NCI-H460 (cell line): ENCODE measurements at regions not wholly inside any gene's neighbourhood (a gene's known extent, or its start where the extent isn't known, plus 50 kb on each side); places are given as distances from the start of the nearest gene placed in this dataset.

Source experiments
- DNase-seq: peaks from one replicate; pipeline ENCODE4 v3.0.0-alpha.2; 2016; ENCODE audit warnings: low read depth; ENCODE audit errors: extremely low read depth

DNA sequence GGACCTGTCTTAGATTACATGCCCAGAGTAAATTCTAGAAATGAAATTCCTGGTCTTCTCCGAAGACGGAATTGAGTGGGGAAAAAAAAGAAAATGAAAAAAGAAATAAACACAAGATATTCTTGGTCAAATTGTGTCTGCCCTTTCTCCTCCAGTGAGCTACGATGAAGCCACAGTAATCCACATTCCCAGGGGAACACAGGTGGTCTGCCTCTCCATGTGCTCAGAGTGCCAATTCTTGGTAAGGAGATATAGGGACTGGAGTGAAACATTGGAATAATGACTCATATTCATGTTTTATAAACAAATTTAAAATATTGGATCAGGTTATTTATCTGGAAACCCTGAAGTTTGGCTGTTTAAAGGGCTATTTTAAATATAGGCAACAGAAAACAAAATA, 54.2 kb upstream of the MGST2 start:
- no peak for DNase-seq

DNA sequence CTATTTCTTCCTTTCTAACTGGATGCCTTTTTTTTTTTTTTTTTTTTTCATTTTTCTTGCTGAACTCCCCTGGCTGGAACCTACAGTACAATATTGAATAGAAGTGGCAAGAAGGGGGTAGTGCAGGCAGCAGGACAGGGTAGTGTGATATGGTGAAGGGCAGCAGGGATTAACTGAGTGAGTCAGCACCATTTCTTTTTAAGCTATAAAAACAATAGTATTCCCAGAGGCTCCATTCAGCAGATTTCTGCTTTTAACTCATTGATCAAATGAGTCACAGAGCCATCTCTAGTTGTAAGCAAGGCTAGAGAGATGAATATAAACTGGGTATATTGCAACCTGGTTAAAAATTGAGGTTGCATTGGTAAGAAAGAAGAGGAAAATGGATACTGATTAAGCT, 53.6 kb upstream of the SETD7 start:
- no peak for DNase-seq

DNA sequence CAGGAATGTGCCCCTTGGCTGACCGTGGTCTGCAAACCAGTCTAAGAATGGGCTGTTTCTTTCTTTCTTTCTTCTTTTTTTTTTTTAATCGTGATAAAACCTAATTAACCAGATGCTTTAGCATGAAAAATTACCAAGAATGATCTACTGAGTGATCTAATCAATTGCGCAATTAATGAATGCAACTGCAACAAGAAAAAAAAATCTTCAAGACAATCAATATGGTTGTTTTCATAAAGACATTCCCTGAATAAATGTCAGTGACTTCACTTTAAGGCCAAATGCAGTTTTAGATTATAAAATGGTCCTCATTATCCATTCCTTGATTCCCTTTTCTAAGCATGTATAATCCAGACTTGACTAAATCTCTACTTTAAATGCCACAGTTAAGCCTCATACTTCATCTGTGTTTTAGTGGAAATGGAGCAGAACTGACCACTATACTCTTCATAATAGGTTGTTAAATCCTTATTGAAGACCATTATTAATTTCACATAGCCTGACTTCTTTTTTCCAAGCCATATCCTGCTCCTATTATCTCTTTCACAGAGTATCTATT, 51.6 kb upstream of the SETD7 start:
- no peak for DNase-seq

- peak; percentile 81 for DNase-seq
These were observed 50.8 kb upstream of the SETD7 start for GRCh38 chr4:139606579-139607501.

DNA sequence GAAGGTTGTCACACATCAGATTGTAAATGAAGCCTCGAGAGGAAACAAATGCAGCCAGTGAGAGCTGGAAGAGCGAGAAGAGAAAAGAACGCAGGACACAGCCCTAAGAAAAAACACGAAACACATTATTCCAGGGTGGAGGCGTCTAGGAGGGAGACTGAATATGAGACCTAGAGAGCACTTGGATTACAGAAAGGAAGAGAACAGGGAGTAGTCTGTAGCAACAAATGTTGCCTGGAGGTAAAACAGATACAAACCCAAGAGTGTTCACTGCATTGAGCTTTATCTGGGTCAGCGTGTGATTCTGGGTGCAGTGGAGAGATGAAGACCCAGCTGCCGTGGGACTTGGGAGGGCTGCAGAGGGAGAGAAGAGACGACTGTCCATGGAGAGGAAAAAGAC, 50.1 kb upstream of the SETD7 start:
- DNase-seq, result no peak
